Trophoblast cell (in vitro differentiated cells and primary cell): ENCODE measurements at regions not wholly inside any gene's neighbourhood (a gene's known extent, or its start where the extent isn't known, plus 50 kb on each side); places are given as distances from the start of the nearest gene placed in this dataset.

ENCODE experiments used
- DNase-seq, 2 donors: peaks; one replicate each; pipeline ENCODE4 v3.0.0-alpha.2; 2016
- H2AFZ ChIP-seq: 2 replicates; pipeline ENCODE4 v1.6.1; 2013; ENCODE audit warnings: low read length, moderate library complexity, mild to moderate bottlenecking; ENCODE audit not compliant: insufficient read depth, poor library complexity
- H2AK5ac ChIP-seq: 2 replicates; pipeline ENCODE4 v1.6.1; 2013; ENCODE audit warnings: mild to moderate bottlenecking, low read length
- H2BK120ac ChIP-seq: 2 replicates; pipeline ENCODE4 v1.6.1; 2013; ENCODE audit warnings: low read length, mild to moderate bottlenecking, moderate library complexity; ENCODE audit not compliant: insufficient read depth, poor library complexity
- H2BK12ac ChIP-seq: 2 replicates; pipeline ENCODE4 v1.6.1; 2013; ENCODE audit warnings: mild to moderate bottlenecking, low read length, moderate library complexity
- H2BK5ac ChIP-seq: 2 replicates; pipeline ENCODE4 v1.6.1; 2013; ENCODE audit warnings: low read length, low read depth, moderate library complexity, mild to moderate bottlenecking; ENCODE audit not compliant: poor library complexity
- H3K14ac ChIP-seq: 2 replicates; pipeline ENCODE4 v1.6.1; 2013; ENCODE audit warnings: mild to moderate bottlenecking, low read length
- H3K18ac ChIP-seq: 2 replicates; pipeline ENCODE4 v1.6.1; 2013; ENCODE audit warnings: mild to moderate bottlenecking, low read length
- H3K23ac ChIP-seq: 2 replicates; pipeline ENCODE4 v1.6.1; 2013; ENCODE audit warnings: low read length
- H3K27ac ChIP-seq: 2 replicates; pipeline ENCODE4 v1.5.1; 2013; ENCODE audit warnings: low read depth, mild to moderate bottlenecking, inconsistent platforms, low read length, moderate library complexity
- H3K27me3 ChIP-seq: 2 replicates; pipeline ENCODE4 v1.6.1; 2013; ENCODE audit warnings: inconsistent platforms, mild to moderate bottlenecking, low read length, moderate library complexity; ENCODE audit not compliant: insufficient read depth
- H3K36me3 ChIP-seq, 2 experiments: 1 replicate in 1 of 2; 2 replicates in 1 of 2; pipeline ENCODE4 v1.6.1; 2013; ENCODE audit warnings: low read length in 2 of 2, mild to moderate bottlenecking in 2 of 2, moderate library complexity in 1 of 2; ENCODE audit not compliant: insufficient read depth in 2 of 2, control insufficient read depth in 1 of 2
- H3K4ac ChIP-seq: 2 replicates; pipeline ENCODE4 v1.6.1; 2013; ENCODE audit warnings: low read depth, mild to moderate bottlenecking, low read length, moderate library complexity
- H3K4me1 ChIP-seq, 2 experiments: 1 replicate in 1 of 2; 2 replicates in 1 of 2; pipeline ENCODE4 v1.6.1; 2013; ENCODE audit warnings: low read length in 2 of 2, mild to moderate bottlenecking in 2 of 2, moderate library complexity in 1 of 2; ENCODE audit not compliant: insufficient read depth in 2 of 2, control insufficient read depth in 1 of 2
- H3K4me2 ChIP-seq: 2 replicates; pipeline ENCODE4 v1.6.1; 2013; ENCODE audit warnings: inconsistent platforms, mild to moderate bottlenecking, low read length, moderate library complexity
- H3K4me3 ChIP-seq: 2 replicates; pipeline ENCODE4 v1.5.1; 2013; ENCODE audit warnings: mild to moderate bottlenecking, low read depth, low read length, inconsistent platforms
- H3K79me1 ChIP-seq: one replicate; pipeline ENCODE4 v1.6.1; 2013; ENCODE audit warnings: low read length
- H3K79me2 ChIP-seq: 2 replicates; pipeline ENCODE4 v1.6.1; 2013; ENCODE audit warnings: low read length, mild to moderate bottlenecking; ENCODE audit not compliant: control insufficient read depth, insufficient read depth, poor library complexity
- H3K9ac ChIP-seq: 2 replicates; pipeline ENCODE4 v1.6.1; 2013; ENCODE audit warnings: mild to moderate bottlenecking, low read length
- H3K9me3 ChIP-seq: 2 replicates; pipeline ENCODE4 v1.6.1; 2013; ENCODE audit warnings: low read depth, mild to moderate bottlenecking, control low read depth, inconsistent platforms, low read length; ENCODE audit not compliant: insufficient read depth
- H4K12ac ChIP-seq: 2 replicates; pipeline ENCODE4 v1.6.1; 2013; ENCODE audit warnings: low read depth, mild to moderate bottlenecking, low read length, moderate library complexity
- H4K8ac ChIP-seq: 2 replicates; pipeline ENCODE4 v1.6.1; 2013; ENCODE audit warnings: low read depth, mild to moderate bottlenecking, low read length, moderate library complexity
- H4K91ac ChIP-seq: one replicate; pipeline ENCODE4 v1.6.1; 2013; ENCODE audit warnings: low read depth, mild to moderate bottlenecking, low read length, moderate library complexity
- WGBS: extraction: QIAGEN DNeasy Blood & Tissue Kit; methylation state at CpG from one replicate; pipeline ENCODE4 v1.1.7; 2013; ENCODE audit warnings: missing lambda C conversion rate; ENCODE audit not compliant: insufficient read length, insufficient coverage; ENCODE audit errors: extremely low coverage; 5-methylcytosine and 5-hydroxymethylcytosine counted together

DNA sequence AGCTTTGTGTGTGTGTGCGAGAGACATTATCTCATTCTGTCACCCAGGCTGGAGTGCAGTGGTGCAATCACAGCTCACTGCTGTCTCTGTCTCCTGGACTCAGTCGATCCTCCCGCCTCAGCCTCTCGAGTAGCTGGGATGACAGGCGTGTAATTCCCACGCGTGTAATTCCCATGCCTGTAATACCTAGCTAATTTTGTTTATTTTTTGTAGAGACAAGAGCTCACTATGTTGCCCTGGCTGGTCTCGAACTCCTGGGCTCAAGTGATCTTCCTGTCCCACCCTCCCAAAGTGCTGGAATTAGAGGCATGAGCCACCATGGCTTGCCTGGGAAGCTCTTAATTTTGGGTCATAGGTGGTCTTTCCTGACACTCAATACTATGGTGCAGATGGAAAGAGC, 205.3 kb upstream of the TNRC6C start:
- no CpG with 5 or more reads among the region's 8 CpGs for WGBS

DNA sequence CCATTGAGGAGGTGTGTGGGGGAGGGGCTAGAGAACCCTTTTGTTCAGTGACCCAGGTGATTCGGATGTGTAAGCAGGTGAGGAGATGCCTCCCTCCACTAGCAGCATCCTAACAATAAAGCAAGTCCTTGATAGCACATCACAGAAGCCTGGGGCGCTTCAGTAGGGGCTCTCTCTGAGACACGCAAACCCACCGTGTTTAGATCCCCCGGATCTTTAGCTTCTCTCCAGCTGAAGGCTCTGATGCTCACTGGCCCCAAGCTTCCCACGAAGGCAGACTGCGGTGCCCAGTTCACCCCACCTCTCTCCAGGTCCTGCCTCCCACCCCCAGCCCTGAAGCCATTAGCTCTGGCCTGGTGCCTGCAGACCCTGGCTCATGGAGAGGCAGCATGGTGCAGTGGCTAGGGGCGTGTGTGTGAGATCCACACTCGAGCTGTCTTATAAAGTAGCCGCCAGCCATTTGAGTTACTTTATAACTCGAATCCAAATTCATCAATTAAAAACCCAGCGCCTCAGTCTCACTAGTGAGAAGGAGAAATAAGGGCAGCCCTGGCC, 204.7 kb upstream of the TNRC6C start:
- no peak overlapping the region for H2AK5ac ChIP-seq
- DNase-seq: no peak
- no peaks in the 10 kb centered on the region for H3K36me3 ChIP-seq
- no peak overlapping the region for H2BK120ac ChIP-seq
- no peak overlapping the region for H3K18ac ChIP-seq
- H2BK12ac ChIP-seq: no peak overlapping the region
- no peak overlapping the region for H2BK5ac ChIP-seq
- WGBS: no CpG with 5 or more reads among the region's 12 CpGs
- no peaks in the 10 kb centered on the region for H3K79me2 ChIP-seq
- H3K4ac ChIP-seq: no peak overlapping the region
- no peak overlapping the region for H3K9ac ChIP-seq
- no peak overlapping the region for H4K8ac ChIP-seq
- no peak overlapping the region for H3K14ac ChIP-seq
- no peaks in the 10 kb centered on the region for H3K79me1 ChIP-seq
- H3K9me3 ChIP-seq: peaks cover 8% of the 10 kb centered on the region
- H3K4me1 ChIP-seq: no peaks in the 10 kb centered on the region
- H3K27me3 ChIP-seq: no peaks in the 10 kb centered on the region
- H3K4me3 ChIP-seq: no peak overlapping the region
- H2AFZ ChIP-seq: no peak overlapping the region
- no peak overlapping the region for H3K27ac ChIP-seq
- H3K4me2 ChIP-seq: no peak overlapping the region
- no peak overlapping the region for H3K23ac ChIP-seq
- no peak overlapping the region for H4K12ac ChIP-seq
- H4K91ac ChIP-seq: no peak overlapping the region

More for the DNA sequence above, 205.3 kb upstream of the TNRC6C start:
- H3K79me2 ChIP-seq: no peaks in the 10 kb centered on the region
- H3K27ac ChIP-seq: no peak overlapping the region
- H3K14ac ChIP-seq: no peak overlapping the region
- H4K12ac ChIP-seq: no peak overlapping the region
- DNase-seq: no peak
- H3K27me3 ChIP-seq: no peaks in the 10 kb centered on the region
- no peak overlapping the region for H2BK12ac ChIP-seq
- H4K8ac ChIP-seq: no peak overlapping the region
- no peak overlapping the region for H2AFZ ChIP-seq
- no peak overlapping the region for H2AK5ac ChIP-seq
- no peak overlapping the region for H3K23ac ChIP-seq
- H3K18ac ChIP-seq: no peak overlapping the region
- no peak overlapping the region for H3K4ac ChIP-seq
- H3K4me1 ChIP-seq: no peaks in the 10 kb centered on the region
- no peak overlapping the region for H2BK120ac ChIP-seq
- H4K91ac ChIP-seq: no peak overlapping the region
- no peaks in the 10 kb centered on the region for H3K79me1 ChIP-seq
- no peak overlapping the region for H3K4me2 ChIP-seq
- H3K4me3 ChIP-seq: no peak overlapping the region
- H3K36me3 ChIP-seq: no peaks in the 10 kb centered on the region
- no peak overlapping the region for H3K9ac ChIP-seq
- H3K9me3 ChIP-seq: peaks cover 8% of the 10 kb centered on the region
- H2BK5ac ChIP-seq: no peak overlapping the region

DNA sequence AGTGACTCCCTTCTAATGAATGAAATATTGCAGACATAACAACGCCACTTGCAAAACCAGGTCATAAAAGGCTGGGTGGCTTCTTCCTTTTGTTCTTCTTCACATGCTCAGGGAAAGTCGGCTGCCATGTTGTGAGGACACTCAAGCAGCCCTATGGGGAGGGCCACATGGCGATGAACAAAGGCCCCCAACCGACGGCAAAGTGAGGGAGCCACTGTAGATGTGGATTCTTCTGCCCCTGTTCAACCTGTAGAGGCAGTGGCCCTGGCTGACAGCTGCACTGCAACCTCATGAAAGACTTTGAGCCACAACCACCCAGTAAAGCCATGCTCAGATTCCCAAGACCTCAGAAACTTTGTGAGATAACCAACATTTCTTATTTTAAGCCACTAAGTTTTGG, 203.5 kb upstream of the TNRC6C start:
- Histone ChIP-seq H3K79me1 (no peaks in the 10 kb centered on the region), H3K4me1 (no peaks in the 10 kb centered on the region), H3K4me2 (no peak overlapping the region), H4K91ac (no peak overlapping the region), H3K23ac (no peak overlapping the region), H4K12ac (no peak overlapping the region), H3K14ac (no peak overlapping the region), H4K8ac (no peak overlapping the region), H3K27ac (no peak overlapping the region), H3K36me3 (no peaks in the 10 kb centered on the region), H2BK120ac (no peak overlapping the region), H3K9me3 (peaks cover 8% of the 10 kb centered on the region), H2AK5ac (no peak overlapping the region), H2AFZ (no peak overlapping the region), H3K18ac (no peak overlapping the region), H3K9ac (no peak overlapping the region), H3K79me2 (no peaks in the 10 kb centered on the region), H3K4ac (no peak overlapping the region), H3K4me3 (no peak overlapping the region), H3K27me3 (no peaks in the 10 kb centered on the region), H2BK12ac (no peak overlapping the region), H2BK5ac (no peak overlapping the region)
- no CpG with 5 or more reads among the region's 5 CpGs for WGBS
- no peak for DNase-seq

DNA sequence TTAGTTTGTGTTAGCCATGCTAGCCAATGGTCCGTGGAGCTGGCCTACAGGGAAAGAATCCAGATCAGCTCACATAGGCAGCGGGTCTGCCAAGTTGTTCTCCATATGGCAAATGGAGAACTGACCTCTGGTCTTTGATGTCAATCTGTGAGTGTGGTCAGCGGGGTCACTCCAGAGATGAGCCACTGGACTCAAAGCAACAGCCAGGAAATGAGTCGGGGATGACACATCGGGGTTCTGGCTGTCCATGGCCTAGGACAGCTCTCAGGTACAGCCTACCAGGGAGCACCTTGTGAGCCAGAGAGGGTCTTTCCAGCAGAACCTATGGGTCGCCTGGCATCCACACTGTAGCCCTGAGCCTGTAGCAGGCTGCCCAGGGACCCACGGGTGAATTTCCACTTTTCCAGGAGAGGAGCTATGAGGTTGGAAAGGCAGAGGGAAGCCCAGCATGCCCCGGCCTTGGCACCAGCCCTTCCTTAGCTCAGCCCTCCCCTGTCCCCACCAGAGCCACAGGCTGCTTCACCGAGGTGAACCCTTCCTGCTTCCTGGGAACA, 203.0 kb upstream of the TNRC6C start:
- Histone ChIP-seq H3K4me1 (no peaks in the 10 kb centered on the region), H2BK12ac (no peak overlapping the region), H3K4ac (no peak overlapping the region), H3K27me3 (no peaks in the 10 kb centered on the region), H3K4me2 (no peak overlapping the region), H4K8ac (no peak overlapping the region), H4K91ac (no peak overlapping the region), H3K4me3 (no peak overlapping the region), H2AK5ac (no peak overlapping the region), H3K27ac (no peak overlapping the region), H3K9ac (no peak overlapping the region), H3K79me2 (no peaks in the 10 kb centered on the region), H3K79me1 (no peaks in the 10 kb centered on the region), H4K12ac (no peak overlapping the region), H3K14ac (no peak overlapping the region), H2AFZ (no peak overlapping the region), H3K36me3 (no peaks in the 10 kb centered on the region), H3K23ac (no peak overlapping the region), H2BK5ac (no peak overlapping the region), H2BK120ac (no peak overlapping the region), H3K9me3 (peaks cover 8% of the 10 kb centered on the region), H3K18ac (no peak overlapping the region)
- no CpG with 5 or more reads among the region's 9 CpGs for WGBS
- DNase-seq: no peak
